ENCODE measurements at regions not wholly inside any gene's neighbourhood (a gene's known extent, or its start where the extent isn't known, plus 50 kb on each side); places are given as distances from the start of the nearest gene placed in this dataset.

- H3K36me3 Mint-ChIP-seq (ENCODE audit: unreplicated experiment), result no peaks in the 10 kb centered on the region
- H3K27me3 Mint-ChIP-seq (ENCODE audit: unreplicated experiment), result no peaks in the 10 kb centered on the region
- no peaks in the 10 kb centered on the region for H3K9me3 Mint-ChIP-seq (ENCODE audit: unreplicated experiment)
- H3K4me1 Mint-ChIP-seq (ENCODE audit: low read depth, unreplicated experiment), result no peaks in the 10 kb centered on the region
- no peak for DNase-seq
- no peak overlapping the region for H3K27ac Mint-ChIP-seq (ENCODE audit: unreplicated experiment)
- H3K4me3 Mint-ChIP-seq (ENCODE audit: unreplicated experiment), result no peak overlapping the region
- TF ChIP-seq CTCF (IDR thresholded peaks at IDR 0.05; ENCODE audit: partially characterized antibody, unreplicated experiment), result no peak
Observed at GRCh38 chr10:9230625-9231024, 1176.1 kb downstream of the GATA3 start.

- H3K36me3 Mint-ChIP-seq (ENCODE audit: unreplicated experiment), result no peaks in the 10 kb centered on the region
- no peak overlapping the region for H3K27ac Mint-ChIP-seq (ENCODE audit: unreplicated experiment)
- H3K4me1 Mint-ChIP-seq (ENCODE audit: low read depth, unreplicated experiment), result no peaks in the 10 kb centered on the region
- no peaks in the 10 kb centered on the region for H3K27me3 Mint-ChIP-seq (ENCODE audit: unreplicated experiment)
- H3K9me3 Mint-ChIP-seq (ENCODE audit: unreplicated experiment), result no peaks in the 10 kb centered on the region
- no peak overlapping the region for H3K4me3 Mint-ChIP-seq (ENCODE audit: unreplicated experiment)
- no peak for TF ChIP-seq CTCF (IDR thresholded peaks at IDR 0.05; ENCODE audit: partially characterized antibody, unreplicated experiment)
- no peak for DNase-seq
Observed at GRCh38 chr10:9234191-9234590, 1179.7 kb downstream of the GATA3 start.

GRCh38 chr10:9238041-9238440, 1183.6 kb downstream of the GATA3 start:
- no peaks in the 10 kb centered on the region for H3K9me3 Mint-ChIP-seq (ENCODE audit: unreplicated experiment)
- no peak overlapping the region for H3K27ac Mint-ChIP-seq (ENCODE audit: unreplicated experiment)
- no peak overlapping the region for H3K4me3 Mint-ChIP-seq (ENCODE audit: unreplicated experiment)
- no peak for TF ChIP-seq CTCF (IDR thresholded peaks at IDR 0.05; ENCODE audit: partially characterized antibody, unreplicated experiment)
- no peaks in the 10 kb centered on the region for H3K4me1 Mint-ChIP-seq (ENCODE audit: low read depth, unreplicated experiment)
- no peaks in the 10 kb centered on the region for H3K27me3 Mint-ChIP-seq (ENCODE audit: unreplicated experiment)
- H3K36me3 Mint-ChIP-seq (ENCODE audit: unreplicated experiment), result no peaks in the 10 kb centered on the region
- DNase-seq, result no peak

GRCh38 chr10:9239298-9239697, 1184.8 kb downstream of the GATA3 start:
- Mint-ChIP-seq H3K4me1 (ENCODE audit: low read depth, unreplicated experiment) (no peaks in the 10 kb centered on the region), H3K9me3 (ENCODE audit: unreplicated experiment) (no peaks in the 10 kb centered on the region), H3K27ac (ENCODE audit: unreplicated experiment) (no peak overlapping the region), H3K27me3 (ENCODE audit: unreplicated experiment) (no peaks in the 10 kb centered on the region), H3K36me3 (ENCODE audit: unreplicated experiment) (no peaks in the 10 kb centered on the region), H3K4me3 (ENCODE audit: unreplicated experiment) (no peak overlapping the region)
- DNase-seq, result no peak
- no peak for TF ChIP-seq CTCF (IDR thresholded peaks at IDR 0.05; ENCODE audit: partially characterized antibody, unreplicated experiment)

- H3K27ac Mint-ChIP-seq (ENCODE audit: unreplicated experiment), result no peak overlapping the region
- TF ChIP-seq CTCF (IDR thresholded peaks at IDR 0.05; ENCODE audit: partially characterized antibody, unreplicated experiment), result no peak
- no peak for DNase-seq
- H3K4me1 Mint-ChIP-seq (ENCODE audit: low read depth, unreplicated experiment), result no peaks in the 10 kb centered on the region
- H3K9me3 Mint-ChIP-seq (ENCODE audit: unreplicated experiment), result no peaks in the 10 kb centered on the region
- H3K27me3 Mint-ChIP-seq (ENCODE audit: unreplicated experiment), result no peaks in the 10 kb centered on the region
- H3K4me3 Mint-ChIP-seq (ENCODE audit: unreplicated experiment), result no peak overlapping the region
- H3K36me3 Mint-ChIP-seq (ENCODE audit: unreplicated experiment), result no peaks in the 10 kb centered on the region
Observed at GRCh38 chr10:9243941-9244411, 1189.5 kb downstream of the GATA3 start.
